Thoracic aorta (tissue), 2 donors: ENCODE measurements at regions not wholly inside any gene's neighbourhood (a gene's known extent, or its start where the extent isn't known, plus 50 kb on each side); places are given as distances from the start of the nearest gene placed in this dataset.

Experiments used
- ATAC-seq: fragments of 150-250 bp; one replicate; pipeline ENCODE4 v1.8.0; 2017; ENCODE audit warnings: low read depth; ENCODE audit not compliant: insufficient number of reproducible peaks, low FRiP score
- DNase-seq: peaks from one replicate; pipeline ENCODE4 v3.0.0-alpha.2; 2020; ENCODE audit warnings: low spot score
- H3K27ac ChIP-seq, 2 donors: fragments of 200-600 bp; sonication (generic); 1 replicate in 1 of 2; 2 replicates in 1 of 2; pipeline ENCODE4 v1.5.1; 2016; ENCODE audit warnings: mild to moderate bottlenecking in 2 of 2, moderate library complexity in 2 of 2
- H3K27me3 ChIP-seq: fragments of 200-600 bp; sonication (generic); replicated peaks from 2 replicates; pipeline ENCODE4 v1.6.0; 2016; ENCODE audit warnings: mild to moderate bottlenecking; ENCODE audit not compliant: insufficient read depth
- H3K36me3 ChIP-seq: fragments of 200-600 bp; sonication (generic); one replicate; pipeline ENCODE4 v1.5.1; 2016
- H3K4me1 ChIP-seq, 2 donors: fragments of 200-600 bp; sonication (generic); 1 replicate in 1 of 2; 2 replicates in 1 of 2; pipeline versions ENCODE4 v1.5.1 to v1.6.0; 2016; ENCODE audit warnings: low read depth in 2 of 2, mild to moderate bottlenecking in 1 of 2; ENCODE audit not compliant: control insufficient read depth in 1 of 2
- H3K4me3 ChIP-seq: fragments of 200-600 bp; sonication (generic); 2 replicates; pipeline ENCODE4 v1.5.1; 2016; ENCODE audit warnings: mild to moderate bottlenecking
- H3K9me3 ChIP-seq: fragments of 200-600 bp; sonication (generic); 2 replicates; pipeline ENCODE4 v1.5.1; 2016
- CTCF ChIP-seq: fragments of 200-600 bp; sonication (generic); IDR thresholded peaks from one replicate; pipeline ENCODE4 v1.5.1; 2019; ENCODE audit warnings: antibody characterized with exemption

- Histone ChIP-seq H3K4me1 (no peaks in the 10 kb centered on the region), H3K36me3 (no peaks in the 10 kb centered on the region), H3K4me3 (no peak overlapping the region), H3K27ac (no peak overlapping the region), H3K9me3 (no peaks in the 10 kb centered on the region), H3K27me3 (no peaks in the 10 kb centered on the region)
- DNase-seq: no peak
- TF ChIP-seq CTCF: no peak
- no peak for ATAC-seq
Observed at GRCh38 chr3:20394243-20394642, 208.2 kb upstream of the SGO1 start.

- Histone ChIP-seq H3K4me1 (no peaks in the 10 kb centered on the region), H3K27ac (no peak overlapping the region), H3K36me3 (no peaks in the 10 kb centered on the region), H3K27me3 (no peaks in the 10 kb centered on the region), H3K9me3 (no peaks in the 10 kb centered on the region), H3K4me3 (no peak overlapping the region)
- DNase-seq (no peak), ATAC-seq (no peak)
- no peak for TF ChIP-seq CTCF
Observed at GRCh38 chr3:20391644-20392043, 205.6 kb upstream of the SGO1 start.

- no peak for ATAC-seq
- H3K4me3 ChIP-seq: no peak overlapping the region
- no peaks in the 10 kb centered on the region for H3K4me1 ChIP-seq
- H3K36me3 ChIP-seq: no peaks in the 10 kb centered on the region
- no peak for TF ChIP-seq CTCF
- H3K27ac ChIP-seq: no peak overlapping the region
- H3K9me3 ChIP-seq: no peaks in the 10 kb centered on the region
- no peak for DNase-seq
- no peaks in the 10 kb centered on the region for H3K27me3 ChIP-seq
Observed at GRCh38 chr3:20388971-20389370, 203.0 kb upstream of the SGO1 start.

GRCh38 chr3:20380295-20380694 lies 194.3 kb upstream of the SGO1 start:
- peak overlapping the region; percentile 19 to 55 for H3K27ac ChIP-seq

GRCh38 chr3:20378315-20378714 lies 192.3 kb upstream of the SGO1 start:
- Histone ChIP-seq H3K9me3 (no peaks in the 10 kb centered on the region), H3K27ac (peak overlapping the region; percentile 13 to 53), H3K36me3 (no peaks in the 10 kb centered on the region), H3K4me1 (peaks cover 17 to 24% of the 10 kb centered on the region in 2 donors), H3K4me3 (peak overlapping the region; percentile 28), H3K27me3 (no peaks in the 10 kb centered on the region)
- no peak for TF ChIP-seq CTCF
- ATAC-seq (no peak), DNase-seq (no peak)

More at GRCh38 chr3:20380295-20380694, 194.3 kb upstream of the SGO1 start:
- ATAC-seq: no peak
- peaks cover 17 to 24% of the 10 kb centered on the region in 2 donors for H3K4me1 ChIP-seq
- no peak for DNase-seq
- no peak overlapping the region for H3K4me3 ChIP-seq
- H3K9me3 ChIP-seq: no peaks in the 10 kb centered on the region
- H3K36me3 ChIP-seq: no peaks in the 10 kb centered on the region
- TF ChIP-seq CTCF: no peak
- H3K27me3 ChIP-seq: no peaks in the 10 kb centered on the region
